Uterus (tissue), 2 donors: ENCODE measurements at regions not wholly inside any gene's neighbourhood (a gene's known extent, or its start where the extent isn't known, plus 50 kb on each side); places are given as distances from the start of the nearest gene placed in this dataset.

Experiments used
- CTCF ChIP-seq, 4 experiments: fragments of 200-600 bp in 2 of 4; fragments of 450-650 bp in 2 of 4; sonication (generic) in 2 of 4; IDR thresholded peaks; one replicate each; pipeline ENCODE4 v1.5.1; 2016 to 2019; ENCODE audit warnings: antibody characterized with exemption in 4 of 4, mild to moderate bottlenecking in 2 of 4, moderate library complexity in 1 of 4
- POLR2A ChIP-seq, 2 donors: fragments of 450-650 bp; IDR thresholded peaks; one replicate each; pipeline ENCODE4 v1.6.1; 2016; ENCODE audit warnings: antibody characterized with exemption in 2 of 2, mild to moderate bottlenecking in 1 of 2, moderate library complexity in 1 of 2

- TF ChIP-seq CTCF (IDR thresholded peaks at IDR 0.05) (no peak), POLR2A (IDR thresholded peaks at IDR 0.05) (no peak)
These were observed 550.9 kb downstream of the USP25 start for GRCh38 chr21:16280686-16281091.
